Activated naive CD4-positive, alpha-beta T cell treated with anti-CD3 and anti-CD28 coated beads, Interleukin-2, amount 50 U/mL, for 72 hours (primary cell): ENCODE measurements at regions not wholly inside any gene's neighbourhood (a gene's known extent, or its start where the extent isn't known, plus 50 kb on each side); places are given as distances from the start of the nearest gene placed in this dataset.
"Not testable (repeated sequence)": the region's sequence is repeated elsewhere in the genome, so short reads cannot be mapped to it uniquely, and the experiment has no call there.

Source experiments
- ATAC-seq, 2 donors: fragments of 150-1000 bp; cut with Tn5 transposase; 2 replicates each; pipeline ENCODE4 v1.10.0; 2021; ENCODE audit warnings: mild to moderate bottlenecking in 2 of 2, moderate library complexity in 2 of 2
- DNase-seq, 2 donors: peaks; one replicate each; pipeline ENCODE4 v3.0.0; 2021 to 2022; ENCODE audit warnings: low spot score in 2 of 2
- H3K27ac Mint-ChIP-seq, 2 donors: one replicate each; pipeline ENCODE4 v1.8.0; 2022; ENCODE audit warnings: mild to moderate bottlenecking in 2 of 2, mixed read lengths in 2 of 2
- H3K36me3 Mint-ChIP-seq, 2 donors: one replicate each; pipeline ENCODE4 v1.8.0; 2022; ENCODE audit warnings: mixed read lengths in 2 of 2
- H3K9me3 Mint-ChIP-seq, 2 donors: one replicate each; pipeline ENCODE4 v1.8.0; 2022; ENCODE audit warnings: mixed read lengths in 2 of 2

GRCh38 chr3:107216711-107217110, 160.5 kb upstream of the CCDC54 start:
- DNase-seq (no peak), ATAC-seq (no peak)
- H3K36me3 Mint-ChIP-seq, result no peaks in the 10 kb centered on the region
- no peak overlapping the region for H3K27ac Mint-ChIP-seq
- no peaks in the 10 kb centered on the region for H3K9me3 Mint-ChIP-seq

GRCh38 chr3:107217172-107217571, 160.1 kb upstream of the CCDC54 start:
- Mint-ChIP-seq H3K36me3 (no peaks in the 10 kb centered on the region), H3K9me3 (no peaks in the 10 kb centered on the region), H3K27ac (no peak overlapping the region)
- ATAC-seq (no peak), DNase-seq (no peak)

- Mint-ChIP-seq H3K36me3 (no peaks in the 10 kb centered on the region), H3K9me3 (no peaks in the 10 kb centered on the region), H3K27ac (no peak overlapping the region)
- ATAC-seq, result no peak
- DNase-seq, result no peak
These were observed 158.4 kb upstream of the CCDC54 start for GRCh38 chr3:107218864-107219269.

GRCh38 chr3:107220538-107220937, 156.7 kb upstream of the CCDC54 start:
- ATAC-seq, result no peak
- DNase-seq, result no peak
- H3K36me3 Mint-ChIP-seq, result no peaks in the 10 kb centered on the region
- H3K27ac Mint-ChIP-seq, result no peak overlapping the region
- H3K9me3 Mint-ChIP-seq, result no peaks in the 10 kb centered on the region

GRCh38 chr3:107221856-107222255, 155.4 kb upstream of the CCDC54 start:
- ATAC-seq (no peak), DNase-seq (no peak)
- no peaks in the 10 kb centered on the region for H3K9me3 Mint-ChIP-seq
- H3K27ac Mint-ChIP-seq, result no peak overlapping the region
- no peaks in the 10 kb centered on the region for H3K36me3 Mint-ChIP-seq

GRCh38 chr3:107222907-107223306, 154.3 kb upstream of the CCDC54 start:
- Mint-ChIP-seq H3K27ac (no peak overlapping the region), H3K36me3 (no peaks in the 10 kb centered on the region), H3K9me3 (no peaks in the 10 kb centered on the region)
- DNase-seq, result no peak
- ATAC-seq, result no peak

GRCh38 chr3:107224026-107224596, 153.1 kb upstream of the CCDC54 start:
- no peak overlapping the region for H3K27ac Mint-ChIP-seq
- no peaks in the 10 kb centered on the region for H3K36me3 Mint-ChIP-seq

GRCh38 chr3:107227091-107227490, 150.1 kb upstream of the CCDC54 start:
- Mint-ChIP-seq H3K36me3 (no peaks in the 10 kb centered on the region), H3K9me3 (no peaks in the 10 kb centered on the region), H3K27ac (no peak overlapping the region)
- DNase-seq (no peak), ATAC-seq (no peak)

More at GRCh38 chr3:107224026-107224596, 153.1 kb upstream of the CCDC54 start:
- ATAC-seq (no peak), DNase-seq (no peak)
- no peaks in the 10 kb centered on the region for H3K9me3 Mint-ChIP-seq

GRCh38 chr3:107233877-107234276, 143.4 kb upstream of the CCDC54 start:
- not testable (repeated sequence) for H3K9me3 Mint-ChIP-seq, DNase-seq, ATAC-seq

GRCh38 chr3:107235193-107235927, 141.9 kb upstream of the CCDC54 start:
- Mint-ChIP-seq H3K9me3 (no peaks in the 10 kb centered on the region), H3K36me3 (no peaks in the 10 kb centered on the region), H3K27ac (no peak overlapping the region)
- DNase-seq, result no peak
- ATAC-seq, result no peak

More at GRCh38 chr3:107233877-107234276, 143.4 kb upstream of the CCDC54 start:
- H3K36me3 Mint-ChIP-seq, H3K27ac Mint-ChIP-seq: not testable (repeated sequence)

- DNase-seq (peak in 1 of 2 donors; percentile 55), ATAC-seq (peak; percentile 47 to 86)
- peaks cover 3 to 4% of the 10 kb centered on the region in 2 donors for H3K36me3 Mint-ChIP-seq
- H3K9me3 Mint-ChIP-seq, result no peaks in the 10 kb centered on the region
- H3K27ac Mint-ChIP-seq, result no peak overlapping the region
These were observed 141.3 kb upstream of the CCDC54 start for GRCh38 chr3:107235928-107236315.

GRCh38 chr3:107236655-107237337, 140.4 kb upstream of the CCDC54 start:
- Mint-ChIP-seq H3K36me3 (peaks cover 8 to 9% of the 10 kb centered on the region in 2 donors), H3K27ac (no peak overlapping the region), H3K9me3 (no peaks in the 10 kb centered on the region)
- ATAC-seq, result no peak
- no peak for DNase-seq

GRCh38 chr3:107238787-107239186, 138.5 kb upstream of the CCDC54 start:
- H3K9me3 Mint-ChIP-seq, result no peaks in the 10 kb centered on the region
- H3K27ac Mint-ChIP-seq, result no peak overlapping the region
- DNase-seq, result no peak
- H3K36me3 Mint-ChIP-seq, result peaks cover 8 to 9% of the 10 kb centered on the region in 2 donors
- no peak for ATAC-seq

- Mint-ChIP-seq H3K9me3 (no peaks in the 10 kb centered on the region), H3K27ac (no peak overlapping the region), H3K36me3 (peaks cover 8 to 9% of the 10 kb centered on the region in 2 donors)
- ATAC-seq, result no peak
- DNase-seq, result no peak
These were observed 137.5 kb upstream of the CCDC54 start for GRCh38 chr3:107239703-107240102.

- DNase-seq (peak; percentile 79 to 81), ATAC-seq (peak; percentile 90 to 96)
- Mint-ChIP-seq H3K36me3 (peaks cover 8 to 9% of the 10 kb centered on the region in 2 donors), H3K9me3 (no peaks in the 10 kb centered on the region), H3K27ac (peak overlapping the region in 1 of 2 donors; percentile 66)
These were observed 136.8 kb upstream of the CCDC54 start for GRCh38 chr3:107240183-107241091.

- H3K36me3 Mint-ChIP-seq, result peaks cover 8 to 9% of the 10 kb centered on the region in 2 donors
- peak in 1 of 2 donors; percentile 9 for DNase-seq
- no peaks in the 10 kb centered on the region for H3K9me3 Mint-ChIP-seq
- ATAC-seq, result peak; percentile 39 to 42
- peak overlapping the region in 1 of 2 donors; percentile 66 for H3K27ac Mint-ChIP-seq
These were observed 136.0 kb upstream of the CCDC54 start for GRCh38 chr3:107241217-107241616.
